Embryonic facial prominence (tissue), 1 donor: ENCODE measurements at regions not wholly inside any gene's neighbourhood (a gene's known extent, or its start where the extent isn't known, plus 50 kb on each side); places are given as distances from the start of the nearest gene placed in this dataset.

Experiments
- DNase-seq: peaks from one replicate; pipeline ENCODE4 v3.0.0-alpha.2; 2016; ENCODE audit errors: extremely low spot score

GRCh38 chr5:61652916-61653315 lies 320.9 kb downstream of the ZSWIM6 start:
- no peak for DNase-seq

- DNase-seq, result no peak
Measured at GRCh38 chr5:61653807-61654580, 321.9 kb downstream of the ZSWIM6 start.

DNA sequence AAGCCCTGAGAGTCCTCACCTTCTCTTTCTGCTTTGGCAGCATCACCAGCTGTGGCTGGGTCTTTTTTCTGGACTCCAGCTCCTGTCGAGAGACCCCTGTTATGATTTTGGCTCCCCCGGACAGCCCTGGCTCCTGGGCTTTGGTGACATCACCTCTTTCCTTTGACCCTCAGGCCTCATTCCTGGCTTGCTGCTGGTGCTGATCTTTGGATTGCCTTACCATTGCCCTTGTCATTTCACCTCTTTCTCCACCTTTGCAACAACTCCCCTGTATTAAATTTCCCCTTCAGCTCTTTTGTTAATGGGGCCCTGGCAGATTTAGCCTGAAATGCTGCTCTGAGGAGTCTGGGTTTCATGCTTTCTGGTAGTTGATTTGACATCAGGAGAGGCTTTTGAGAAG lies 322.8 kb downstream of the ZSWIM6 start:
- no peak for DNase-seq

DNA sequence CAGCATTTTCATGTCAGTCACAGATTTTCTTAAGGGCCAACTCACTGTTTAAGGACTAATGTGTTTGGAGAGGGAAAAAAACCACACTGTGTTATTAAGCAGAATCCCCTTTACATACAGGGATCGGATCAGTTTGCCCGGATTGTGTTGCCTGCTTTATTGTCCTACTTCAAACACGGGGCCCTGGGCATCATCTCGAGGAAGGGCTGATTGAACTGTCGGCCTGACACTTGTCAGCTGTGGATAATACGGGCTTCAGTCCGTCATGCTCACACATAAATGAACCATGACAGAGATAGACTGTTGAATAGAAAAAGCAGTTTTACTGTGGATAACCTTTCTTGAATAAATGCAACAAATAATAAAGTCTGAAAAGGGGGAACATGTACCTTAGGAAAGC lies 325.0 kb downstream of the ZSWIM6 start:
- DNase-seq, result no peak

DNA sequence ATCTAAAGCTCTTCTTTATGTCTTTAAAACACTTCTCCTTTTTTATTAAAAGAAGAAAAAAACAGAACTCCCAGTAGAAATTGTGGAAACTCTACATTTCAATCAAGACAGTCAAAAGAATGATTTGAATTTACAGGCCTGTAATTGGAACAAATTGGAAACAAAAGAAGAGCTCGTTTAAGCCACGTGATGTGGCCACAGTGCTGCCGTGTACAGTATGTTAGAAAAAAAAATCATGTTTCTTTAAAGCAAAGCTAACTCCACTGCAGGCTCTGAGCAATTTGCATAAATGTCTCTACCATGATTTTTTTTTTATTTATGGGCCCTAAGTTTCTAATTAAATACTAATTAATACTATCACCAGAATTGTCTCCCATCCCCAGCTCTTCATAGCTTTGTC lies 325.6 kb downstream of the ZSWIM6 start:
- DNase-seq, result no peak

DNA sequence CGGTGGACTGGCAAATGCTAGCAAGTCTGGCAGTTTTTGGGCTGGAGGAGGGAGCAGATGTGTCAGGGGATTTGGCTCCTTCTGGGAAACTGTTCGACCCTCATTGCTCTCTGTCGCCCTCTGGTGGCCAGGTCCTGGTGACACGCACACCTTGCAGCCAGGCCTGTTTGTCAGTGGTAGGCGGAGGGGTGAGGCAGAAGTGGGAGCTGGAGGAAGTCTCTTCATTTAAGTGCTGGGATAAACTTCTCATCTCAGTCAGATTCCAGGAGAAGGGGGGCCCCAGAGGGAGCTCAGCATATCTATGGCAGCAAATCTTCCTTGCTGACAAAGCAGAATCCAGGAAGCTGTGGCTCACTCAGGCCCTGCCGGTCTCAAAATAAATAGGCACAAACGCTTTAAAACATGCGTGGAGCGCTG lies 326.5 kb downstream of the ZSWIM6 start:
- DNase-seq, result peak; percentile 28

DNA sequence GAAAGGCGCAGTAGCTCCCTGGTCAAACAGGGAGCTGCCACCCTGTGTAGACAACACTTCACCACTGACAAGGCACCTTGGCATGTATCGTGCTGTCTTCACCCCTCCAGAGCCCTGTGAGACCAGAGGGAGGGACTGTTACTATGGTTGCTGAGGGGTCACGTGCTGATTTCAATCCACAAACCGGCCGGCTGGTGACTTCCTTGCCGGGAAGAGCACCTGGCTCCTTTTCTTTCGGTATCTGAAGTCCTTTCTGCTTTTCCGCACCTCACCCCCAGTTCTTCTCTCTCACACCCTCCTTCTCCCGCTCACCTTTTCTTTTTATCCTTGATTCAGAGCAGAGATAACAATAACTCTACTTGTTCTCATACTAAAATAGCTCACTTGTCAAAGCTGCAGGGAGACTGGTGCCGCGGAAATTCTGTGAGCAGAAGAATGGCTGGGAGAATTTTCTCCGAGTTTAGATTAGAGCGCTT lies 327.2 kb downstream of the ZSWIM6 start:
- DNase-seq, result no peak

DNA sequence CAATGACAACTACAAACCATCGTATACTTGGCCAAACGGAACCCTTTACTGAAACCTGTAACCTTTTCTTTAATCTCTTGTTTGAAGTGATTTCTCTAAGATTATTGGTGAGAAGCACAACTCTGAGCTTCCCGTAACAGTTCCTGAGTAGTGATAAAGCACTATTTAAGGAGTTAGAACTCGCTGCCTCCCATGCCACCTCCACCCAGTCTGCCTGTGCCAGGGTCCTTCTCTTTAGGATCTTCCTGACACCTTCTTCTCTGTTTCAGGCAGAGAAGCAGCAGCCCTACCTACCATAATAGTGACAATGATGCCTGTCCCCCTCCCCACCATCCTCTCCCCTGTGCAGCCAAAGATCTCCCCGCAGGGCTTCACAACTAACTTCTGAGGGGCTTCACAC lies 330.6 kb downstream of the ZSWIM6 start:
- DNase-seq, result no peak

DNA sequence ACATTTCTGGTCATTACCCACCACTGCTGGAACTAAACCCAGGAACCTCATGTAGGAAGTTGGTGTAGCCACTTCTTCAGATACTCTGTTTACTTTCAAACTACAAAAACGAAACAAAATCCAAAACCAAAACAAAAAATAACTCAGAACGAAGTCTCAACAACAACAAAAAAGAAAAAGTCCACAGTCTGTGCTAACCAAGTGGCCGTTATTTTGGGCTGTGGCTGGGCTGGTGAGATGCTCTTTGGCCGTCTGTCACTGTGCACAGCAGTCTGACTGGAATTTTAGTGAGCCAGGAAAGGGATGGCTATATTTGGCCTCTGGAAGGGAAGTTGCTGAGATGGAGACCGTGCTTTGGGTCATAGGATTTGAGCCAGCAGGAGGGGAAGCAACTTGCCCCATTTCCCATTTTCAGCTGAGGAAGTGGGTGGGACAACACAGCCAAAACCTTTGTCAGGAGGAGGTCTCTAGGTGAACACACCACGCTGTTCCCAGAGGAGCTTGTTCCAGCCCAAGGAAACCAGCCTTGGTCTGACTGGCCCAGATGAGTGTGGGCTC lies 334.1 kb downstream of the ZSWIM6 start:
- DNase-seq, result no peak

DNA sequence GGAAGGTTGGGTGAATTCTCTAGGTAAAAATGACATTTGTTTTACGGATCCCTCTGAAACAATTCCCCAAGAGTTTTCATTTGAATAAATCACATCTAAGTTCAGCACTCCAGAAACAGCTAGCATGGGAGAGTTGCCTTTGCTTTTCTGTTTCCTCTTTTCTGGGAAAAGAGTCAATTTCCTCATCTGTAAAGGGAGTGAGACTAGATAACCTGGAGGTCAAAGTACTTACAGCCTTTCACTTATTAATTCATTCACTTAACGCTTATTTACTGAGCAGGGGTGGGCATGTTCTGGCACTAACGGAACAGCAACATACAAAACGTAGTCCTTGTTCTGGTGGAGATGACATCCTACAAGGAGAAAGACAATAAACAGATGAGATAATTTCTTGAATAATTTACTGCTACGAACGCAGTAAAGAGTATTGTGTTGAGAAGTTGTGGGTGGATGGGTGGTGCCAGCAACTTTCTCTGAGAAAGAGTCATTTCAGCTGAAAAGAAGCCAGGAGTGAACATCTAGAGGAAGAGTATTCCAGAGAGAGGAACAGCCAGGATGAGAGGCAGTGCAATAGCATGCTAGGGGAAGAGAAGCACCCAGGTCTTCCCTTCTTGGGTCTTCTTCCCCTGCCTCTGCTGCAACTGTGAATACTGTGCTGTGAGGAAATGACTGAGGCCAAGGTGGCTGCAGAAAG lies 335.6 kb downstream of the ZSWIM6 start:
- DNase-seq, result no peak

DNA sequence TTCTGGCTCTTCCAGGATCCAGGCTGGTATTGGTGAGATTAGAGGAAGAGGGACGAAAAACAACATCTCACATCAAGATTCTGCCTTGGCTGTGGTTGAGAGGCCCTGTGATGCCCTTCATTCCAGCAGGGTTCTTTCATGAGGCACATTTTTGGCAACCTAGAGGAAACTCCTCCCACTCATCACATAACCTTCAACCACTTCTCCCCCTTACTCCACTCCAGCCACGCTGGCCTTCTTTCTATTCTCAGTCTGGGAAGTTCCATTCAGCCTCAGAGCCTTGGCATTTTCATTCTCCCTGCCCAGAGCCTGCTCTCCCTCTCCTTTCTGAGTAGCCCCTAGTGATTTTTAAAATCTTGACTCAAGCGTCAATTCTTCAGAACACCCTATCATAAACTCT lies 337.5 kb downstream of the ZSWIM6 start:
- DNase-seq, result no peak

DNA sequence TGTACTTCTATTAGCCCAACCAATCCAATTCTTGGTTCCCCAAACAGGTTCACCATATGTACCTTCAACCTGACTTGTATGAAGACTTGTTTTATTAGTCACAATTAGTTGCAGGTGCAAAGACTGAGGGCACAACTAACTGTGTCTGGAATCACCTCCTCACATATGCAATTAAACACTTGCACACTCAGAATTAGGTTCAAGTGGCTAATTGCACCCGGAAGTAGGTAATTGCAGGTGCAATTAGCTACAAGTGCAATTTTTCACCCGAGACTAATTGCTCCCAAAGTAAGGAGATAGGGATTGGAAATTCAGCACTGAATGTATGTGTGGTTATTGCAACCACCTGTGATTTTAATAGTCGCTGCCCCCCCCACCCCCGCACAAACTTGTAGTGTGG lies 338.9 kb downstream of the ZSWIM6 start:
- no peak for DNase-seq

DNA sequence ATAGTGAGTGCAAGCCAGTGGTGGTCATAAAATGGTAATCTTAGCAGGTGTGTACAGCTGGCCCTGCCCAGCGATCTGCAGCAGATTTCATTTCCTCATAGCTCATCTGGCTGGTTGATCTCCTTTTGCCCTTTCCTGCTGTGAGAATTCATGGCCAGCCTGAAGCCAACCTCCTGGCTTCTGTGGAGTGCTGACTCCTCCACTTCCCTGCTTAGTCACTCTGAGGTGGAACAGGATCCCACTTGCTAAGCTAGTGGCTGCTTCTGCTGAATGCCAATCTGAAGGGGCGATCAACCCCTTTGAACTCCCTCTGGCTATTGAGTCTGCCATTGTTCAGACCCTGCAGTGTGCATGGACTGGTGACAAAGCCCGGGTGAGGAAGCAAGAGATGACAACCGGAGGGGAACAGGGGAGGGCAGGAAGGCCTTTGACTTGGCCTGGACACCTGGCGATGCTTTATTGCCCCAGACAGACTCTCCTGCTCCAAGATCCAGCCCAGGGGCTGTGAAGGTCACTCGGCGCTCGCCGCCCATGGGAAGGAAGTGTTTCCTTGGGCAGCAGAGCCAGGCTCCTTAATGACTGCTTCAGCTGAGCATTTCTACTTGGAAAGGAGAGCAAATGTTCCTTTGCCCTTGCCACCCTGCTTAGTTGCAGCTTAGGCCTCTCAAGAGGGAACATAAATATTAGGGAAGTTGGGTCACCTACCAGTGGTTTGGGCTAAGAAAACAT lies 341.1 kb downstream of the ZSWIM6 start:
- no peak for DNase-seq

DNA sequence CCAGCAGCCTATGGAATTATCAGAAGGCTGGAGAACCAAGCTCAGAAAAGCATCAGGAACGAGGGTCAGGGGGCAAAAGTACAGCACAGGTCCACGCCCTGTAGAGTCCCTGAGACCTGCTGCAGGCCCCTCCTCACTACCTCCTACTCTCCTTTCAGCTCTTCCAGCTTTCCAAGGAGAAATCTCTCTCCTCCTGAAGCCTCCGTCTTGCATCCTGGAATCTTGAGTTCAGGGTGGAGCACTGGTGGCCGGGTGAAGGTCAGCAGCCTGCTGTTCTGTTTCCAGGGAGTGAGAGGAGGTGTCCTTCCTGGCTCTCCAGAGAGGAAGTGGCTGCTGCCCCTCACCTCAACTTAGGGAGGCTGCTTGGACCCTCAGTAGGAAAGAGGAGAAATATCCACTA lies 342.3 kb downstream of the ZSWIM6 start:
- DNase-seq, result no peak

DNA sequence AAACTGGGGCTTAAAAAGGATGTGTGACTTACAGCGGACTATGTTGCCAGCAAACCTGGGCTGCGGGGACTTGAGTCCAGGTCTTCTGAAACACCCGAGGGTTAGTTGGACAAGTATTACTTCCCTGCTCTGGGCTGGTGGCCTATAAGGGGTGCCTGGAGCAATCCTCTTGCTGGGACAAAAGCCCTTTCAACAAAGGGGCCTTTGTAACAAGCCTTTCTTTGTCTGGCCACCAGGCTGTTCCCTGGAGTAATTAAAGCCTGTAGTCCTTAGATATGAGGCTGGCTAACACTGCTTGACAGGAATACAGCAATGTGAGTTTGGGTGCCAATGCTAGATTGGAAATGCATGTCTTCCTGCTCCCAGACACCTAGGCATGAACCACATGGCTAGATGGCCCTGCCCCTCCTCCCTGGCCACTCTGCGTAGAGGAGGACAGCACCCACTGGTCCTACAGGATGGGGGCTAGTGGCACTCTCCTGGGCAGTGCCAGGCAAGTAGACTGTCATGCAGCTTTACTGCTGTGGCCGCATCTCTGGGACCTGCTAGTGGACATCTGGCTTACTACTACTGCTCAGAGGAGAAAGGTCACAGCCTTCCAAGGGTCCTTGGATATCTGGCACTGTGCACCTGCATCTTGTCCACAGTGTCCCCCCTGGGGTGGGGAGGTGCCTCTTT lies 343.1 kb downstream of the ZSWIM6 start:
- no peak for DNase-seq

- DNase-seq, result no peak
Measured at GRCh38 chr5:61677220-61677619, 345.2 kb downstream of the ZSWIM6 start.

- DNase-seq, result no peak
Measured at GRCh38 chr5:61678966-61679365, 346.9 kb downstream of the ZSWIM6 start.

- DNase-seq, result no peak
Measured at GRCh38 chr5:61679562-61679961, 347.5 kb downstream of the ZSWIM6 start.

- no peak for DNase-seq
Measured at GRCh38 chr5:61680247-61680646, 348.2 kb downstream of the ZSWIM6 start.

- no peak for DNase-seq
Measured at GRCh38 chr5:61683148-61683547, 351.1 kb downstream of the ZSWIM6 start.

DNA sequence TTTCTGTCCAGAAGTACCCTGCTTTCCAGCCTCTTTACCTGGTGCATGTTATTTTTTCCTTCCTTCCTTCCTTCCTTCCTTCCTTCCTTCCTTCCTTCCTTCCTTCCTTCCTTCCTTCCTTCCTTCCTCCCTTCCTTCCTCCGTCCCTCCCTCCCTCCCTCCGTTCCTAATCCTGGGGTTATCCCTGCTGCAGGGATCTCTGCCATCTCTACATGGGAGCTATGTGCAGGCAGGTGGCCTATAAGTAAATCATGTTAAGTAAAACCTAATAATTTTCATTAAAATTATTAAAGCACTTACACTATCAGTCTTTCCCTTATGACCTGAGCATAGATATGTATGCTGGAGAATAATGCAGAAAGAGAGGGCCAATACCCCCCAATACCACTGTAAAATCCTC lies 351.9 kb downstream of the ZSWIM6 start:
- DNase-seq, result no peak
